OCI-LY7 (cell line): ENCODE measurements at regions not wholly inside any gene's neighbourhood (a gene's known extent, or its start where the extent isn't known, plus 50 kb on each side); places are given as distances from the start of the nearest gene placed in this dataset.

Experiments
- CTCF ChIP-seq: fragments of 200-600 bp; sonication (generic); conservative IDR thresholded peaks from 2 replicates; pipeline ENCODE4 v1.5.1; 2014; ENCODE audit warnings: mild to moderate bottlenecking, antibody characterized with exemption, low read length, moderate library complexity, mixed read lengths
- EZH2phosphoT487 ChIP-seq: fragments of 200-600 bp; sonication (generic); IDR thresholded peaks from 2 replicates; pipeline ENCODE4 v1.6.1; 2018; ENCODE audit warnings: low read depth, borderline replicate concordance, mild to moderate bottlenecking, mixed run types, antibody characterized with exemption, low read length, moderate library complexity, mixed read lengths

GRCh38 chr1:228929476-228930027, 194.3 kb downstream of the RHOU start:
- no peak for TF ChIP-seq CTCF
- no peak for TF ChIP-seq EZH2phosphoT487
